BJ (cell line): ENCODE measurements at regions not wholly inside any gene's neighbourhood (a gene's known extent, or its start where the extent isn't known, plus 50 kb on each side); places are given as distances from the start of the nearest gene placed in this dataset.

Experiments used
- CTCF ChIA-PET: fragments of 350-600 bp; formaldehyde crosslinking; extraction: SDS; loops from one replicate; lab custom pipeline; 2021; ENCODE audit warnings: antibody characterized with exemption, inconsistent platforms; lab: Yijun Ruan, JAX
- POLR2A ChIA-PET: fragments of 300-600 bp; sonication (Branson Sonifier 250); formaldehyde crosslinking; extraction: SDS; loops from one replicate; lab custom pipeline; 2021; ENCODE audit warnings: antibody characterized with exemption; lab: Charles Lee
- DNase-seq: peaks from one replicate; pipeline ENCODE4 v3.0.0-alpha.2; 2011; ENCODE audit warnings: low read depth
- H3K27me3 ChIP-seq: 2 replicates; pipeline ENCODE4 v1.6.0; 2011; ENCODE audit warnings: low read length; ENCODE audit not compliant: control insufficient read depth, insufficient read depth
- H3K36me3 ChIP-seq: 2 replicates; pipeline ENCODE4 v1.5.1; 2011; ENCODE audit warnings: low read length; ENCODE audit not compliant: control insufficient read depth, insufficient read depth
- H3K4me3 ChIP-seq: 2 replicates; pipeline ENCODE4 v1.5.1; 2011; ENCODE audit warnings: low read depth, mild to moderate bottlenecking, control low read depth, low read length
- CTCF ChIP-seq: IDR thresholded peaks from 2 replicates; pipeline ENCODE4 v1.5.1; 2011; ENCODE audit warnings: low read depth, mild to moderate bottlenecking, control low read depth, inconsistent platforms, low read length, moderate library complexity; ENCODE audit not compliant: insufficient read depth

GRCh38 chr10:113309791-113310190 is 243.1 kb upstream of the HABP2 start:
- Histone ChIP-seq H3K36me3 (no peaks in the 10 kb centered on the region), H3K27me3 (no peaks in the 10 kb centered on the region), H3K4me3 (no peak overlapping the region)
- ChIA-PET CTCF (interaction anchor here (0.7 kb wide), 1 partner anchor 9 kb away, joined by 3 read pairs; no protein-coding TSS in a partner anchor), POLR2A (no interaction called here)
- TF ChIP-seq CTCF = no peak
- no peak for DNase-seq

- no peaks in the 10 kb centered on the region for H3K27me3 ChIP-seq
- H3K4me3 ChIP-seq = no peak overlapping the region
- no peaks in the 10 kb centered on the region for H3K36me3 ChIP-seq
- no peak for TF ChIP-seq CTCF
- ChIA-PET CTCF (interaction anchor here (0.7 kb wide), 1 partner anchor 8 kb away, joined by 3 read pairs; no protein-coding TSS in a partner anchor), POLR2A (no interaction called here)
- no peak for DNase-seq
These were observed 242.5 kb upstream of the HABP2 start for GRCh38 chr10:113310347-113310746.

- ChIA-PET POLR2A (no interaction called here), CTCF (no interaction called here)
- H3K36me3 ChIP-seq = no peaks in the 10 kb centered on the region
- no peak overlapping the region for H3K4me3 ChIP-seq
- no peaks in the 10 kb centered on the region for H3K27me3 ChIP-seq
- no peak for TF ChIP-seq CTCF
- DNase-seq = no peak
These were observed 239.7 kb upstream of the HABP2 start for GRCh38 chr10:113313048-113313602.

- Histone ChIP-seq H3K36me3 (no peaks in the 10 kb centered on the region), H3K27me3 (no peaks in the 10 kb centered on the region), H3K4me3 (no peak overlapping the region)
- DNase-seq = no peak
- no peak for TF ChIP-seq CTCF
- POLR2A ChIA-PET = no interaction called here
- CTCF ChIA-PET = interaction anchor here (1.3 kb wide), 1 partner anchor 8 kb away, joined by 4 read pairs; no protein-coding TSS in a partner anchor
These were observed 239.1 kb upstream of the HABP2 start for GRCh38 chr10:113313722-113314121.

- ChIA-PET POLR2A (interaction anchor here (0.6 kb wide), 1 partner anchor 44 kb away, joined by 4 read pairs; no protein-coding TSS in a partner anchor), CTCF (interaction anchor here (1.9 kb wide), 1 partner anchor 10 kb away, joined by 5 read pairs; no protein-coding TSS in a partner anchor)
- no peak for DNase-seq
These were observed 236.3 kb upstream of the HABP2 start for GRCh38 chr10:113316506-113316905.

More at GRCh38 chr10:113316506-113316905, 236.3 kb upstream of the HABP2 start:
- Histone ChIP-seq H3K27me3 (no peaks in the 10 kb centered on the region), H3K36me3 (no peaks in the 10 kb centered on the region), H3K4me3 (no peak overlapping the region)
- no peak for TF ChIP-seq CTCF
